ENCODE measurements at regions not wholly inside any gene's neighbourhood (a gene's known extent, or its start where the extent isn't known, plus 50 kb on each side); places are given as distances from the start of the nearest gene placed in this dataset.

- DNase-seq (ENCODE audit: low read depth in 4 of 4, low spot score in 2 of 4): no peak
These were observed 75.8 kb upstream of the NRP1 start for GRCh38 chr10:33410096-33410859.

GRCh38 chr10:33406596-33406995 lies 72.1 kb upstream of the NRP1 start:
- DNase-seq (ENCODE audit: low read depth in 4 of 4, low spot score in 2 of 4): no peak

DNA sequence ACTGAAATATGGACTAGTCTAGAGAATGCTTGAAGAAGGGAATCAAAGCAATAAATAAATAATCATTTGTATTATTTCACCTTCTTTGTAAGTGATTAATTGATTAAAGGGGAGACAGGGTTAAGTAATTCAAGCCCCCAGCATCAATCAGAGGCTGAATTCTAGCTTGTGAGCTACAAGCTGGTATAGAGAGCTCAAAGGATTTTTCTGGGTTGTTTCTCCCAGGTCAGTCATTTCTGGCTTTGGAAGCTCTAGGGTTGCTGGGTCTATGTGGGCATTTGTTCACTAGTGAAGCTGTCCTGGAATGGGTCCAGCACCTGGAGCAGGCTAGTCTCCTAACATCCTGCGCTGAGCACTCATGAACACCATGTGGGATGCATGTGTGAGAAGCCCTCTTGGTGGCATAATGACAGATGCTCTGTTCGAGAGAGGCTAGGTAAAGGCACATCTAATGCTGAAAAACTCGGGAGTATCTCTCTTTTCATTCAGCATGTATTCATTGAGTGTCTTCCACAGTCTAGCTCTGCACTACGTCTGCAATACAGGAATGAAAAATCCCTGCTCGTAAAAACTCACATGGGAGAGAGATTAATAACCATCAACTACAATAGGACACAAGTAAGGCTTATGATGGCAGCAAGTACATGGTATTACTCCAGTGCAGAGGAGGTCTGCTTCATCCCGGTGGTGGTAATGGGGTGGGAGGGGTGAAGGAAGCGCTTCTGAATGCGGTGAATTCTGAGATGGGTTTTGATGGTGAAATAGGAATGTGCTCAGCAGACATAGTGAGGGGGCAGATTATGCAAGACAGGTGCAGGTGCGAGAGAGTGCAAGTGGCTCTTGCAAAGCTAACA lies 68.0 kb upstream of the NRP1 start:
- no peak for DNase-seq (ENCODE audit: low read depth in 4 of 4, low spot score in 2 of 4)

DNA sequence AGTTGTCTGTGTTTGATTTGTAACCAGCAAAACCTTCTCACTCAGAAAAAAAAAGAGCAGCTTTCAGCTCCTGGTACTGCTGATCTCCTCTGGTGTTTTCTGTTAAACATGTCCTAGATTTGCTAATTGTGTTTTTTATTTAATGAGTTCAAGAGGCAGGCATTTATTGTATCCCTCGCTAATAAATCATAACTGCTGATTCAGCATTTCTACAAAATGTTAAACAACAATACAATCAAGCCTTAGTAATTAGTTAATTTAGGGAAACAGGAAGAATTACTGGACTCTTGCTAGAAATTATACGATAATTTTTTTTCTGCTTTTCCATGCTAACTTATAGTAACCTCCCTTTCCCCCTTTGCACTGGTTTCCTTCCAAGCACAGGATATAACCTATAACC lies 66.8 kb upstream of the NRP1 start:
- DNase-seq (ENCODE audit: low read depth in 4 of 4, low spot score in 2 of 4): no peak

DNA sequence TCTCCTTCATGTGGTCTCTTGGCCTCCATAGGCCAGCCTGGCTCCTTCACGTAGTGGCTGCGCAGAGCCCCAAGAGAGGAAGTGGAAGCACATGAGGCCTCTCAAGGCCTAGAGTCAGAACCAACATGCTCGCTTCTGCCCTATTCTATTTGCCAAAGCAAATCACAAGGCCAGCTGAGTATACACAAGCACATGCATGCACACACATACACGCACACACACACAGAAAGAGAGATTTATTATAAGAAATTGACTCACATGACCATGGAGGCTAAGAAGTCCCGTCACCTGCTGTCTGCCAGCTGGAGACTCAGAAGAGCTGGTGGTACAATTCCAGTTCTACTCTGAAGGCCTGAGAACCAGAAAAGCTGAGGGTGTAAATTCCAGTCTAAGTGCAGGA lies 64.3 kb upstream of the NRP1 start:
- DNase-seq (ENCODE audit: low read depth in 4 of 4, low spot score in 2 of 4): no peak

GRCh38 chr10:33396938-33397337 lies 62.5 kb upstream of the NRP1 start:
- no peak for DNase-seq (ENCODE audit: low read depth in 4 of 4, low spot score in 2 of 4)

GRCh38 chr10:33396279-33396678 lies 61.8 kb upstream of the NRP1 start:
- DNase-seq (ENCODE audit: low read depth in 4 of 4, low spot score in 2 of 4): no peak

DNA sequence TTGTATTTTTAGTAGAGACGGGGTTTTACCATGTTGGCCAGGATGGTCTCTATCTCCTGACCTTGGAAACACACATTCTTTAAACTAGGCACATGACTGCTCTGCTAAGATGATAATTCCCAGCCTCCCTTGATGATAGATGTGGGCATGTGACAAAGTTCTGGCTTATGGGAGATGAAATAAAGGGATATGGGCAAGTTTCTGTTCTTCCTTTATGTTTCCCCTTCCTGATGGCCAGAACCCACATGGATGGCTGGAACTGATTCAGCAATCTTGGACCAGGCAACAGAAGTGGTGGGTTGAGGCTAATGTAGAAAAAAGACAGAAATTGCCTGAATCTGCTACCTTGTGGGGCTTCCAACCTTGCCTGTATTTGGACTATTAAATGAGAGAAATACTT lies 60.7 kb upstream of the NRP1 start:
- DNase-seq (ENCODE audit: low read depth in 4 of 4, low spot score in 2 of 4): no peak

GRCh38 chr10:33392706-33393105 lies 58.2 kb upstream of the NRP1 start:
- DNase-seq (ENCODE audit: low read depth in 4 of 4, low spot score in 2 of 4): no peak

DNA sequence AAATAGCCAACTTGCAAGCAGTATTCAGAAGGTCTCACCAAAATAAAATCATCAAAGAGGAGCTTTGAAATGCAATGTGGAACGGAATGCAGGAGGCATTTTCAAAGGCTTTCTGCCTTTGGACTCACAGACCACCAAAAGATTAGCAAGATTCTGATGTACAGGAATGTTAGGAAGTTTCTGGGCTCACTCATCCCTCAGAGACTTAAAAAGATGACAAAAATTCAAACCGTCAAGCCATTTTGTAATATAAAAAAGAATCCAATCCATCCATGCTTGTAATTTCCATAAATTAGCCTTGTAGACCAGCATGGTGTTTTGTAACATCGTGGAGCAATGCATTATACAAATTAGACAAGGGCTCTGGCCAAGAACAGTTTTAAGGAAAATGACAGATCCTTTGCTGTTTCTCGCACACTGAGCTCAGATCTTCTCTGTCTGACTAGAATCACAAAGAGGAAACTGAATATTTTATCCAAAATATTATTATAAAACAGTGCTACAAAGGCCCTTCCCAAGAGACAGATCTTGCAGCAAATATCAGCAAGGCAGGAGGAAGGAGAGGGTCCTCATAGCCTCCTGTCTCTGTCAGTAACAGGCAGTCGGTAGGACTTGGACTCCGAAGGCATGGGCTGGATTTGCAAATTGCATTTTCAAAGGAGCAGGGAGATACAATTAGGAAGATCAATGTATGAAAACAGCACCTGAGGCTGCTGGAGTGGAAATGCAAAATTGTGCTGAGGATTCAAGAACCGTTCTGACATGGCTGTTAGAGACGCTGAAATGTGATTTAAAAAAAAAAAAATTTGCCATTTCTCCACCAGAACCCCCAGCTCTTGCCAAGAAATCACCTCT lies 57.4 kb upstream of the NRP1 start:
- DNase-seq (ENCODE audit: low read depth in 4 of 4, low spot score in 2 of 4): no peak

GRCh38 chr10:33390046-33390445 lies 55.6 kb upstream of the NRP1 start:
- no peak for DNase-seq (ENCODE audit: low read depth in 4 of 4, low spot score in 2 of 4)

DNA sequence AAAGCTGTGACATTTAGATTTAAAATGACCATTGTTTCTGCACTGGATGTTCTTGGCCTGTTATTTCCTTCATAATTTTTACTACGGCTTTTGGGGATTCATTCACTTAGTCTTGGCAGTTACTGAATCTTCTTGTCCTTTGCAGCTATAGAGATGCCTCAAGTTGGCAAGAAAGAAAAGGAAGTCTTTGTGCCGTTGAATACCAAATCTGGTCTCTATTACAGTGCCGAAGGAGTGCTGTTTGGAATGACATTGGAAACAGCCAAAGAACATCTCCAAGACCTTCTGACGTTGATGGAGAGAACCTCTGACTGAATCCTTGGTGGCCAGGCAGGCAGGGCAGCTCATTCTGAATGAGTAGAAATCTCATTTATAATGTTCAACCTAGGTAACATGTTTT lies 54.3 kb upstream of the NRP1 start:
- no peak for DNase-seq (ENCODE audit: low read depth in 4 of 4, low spot score in 2 of 4)

DNA sequence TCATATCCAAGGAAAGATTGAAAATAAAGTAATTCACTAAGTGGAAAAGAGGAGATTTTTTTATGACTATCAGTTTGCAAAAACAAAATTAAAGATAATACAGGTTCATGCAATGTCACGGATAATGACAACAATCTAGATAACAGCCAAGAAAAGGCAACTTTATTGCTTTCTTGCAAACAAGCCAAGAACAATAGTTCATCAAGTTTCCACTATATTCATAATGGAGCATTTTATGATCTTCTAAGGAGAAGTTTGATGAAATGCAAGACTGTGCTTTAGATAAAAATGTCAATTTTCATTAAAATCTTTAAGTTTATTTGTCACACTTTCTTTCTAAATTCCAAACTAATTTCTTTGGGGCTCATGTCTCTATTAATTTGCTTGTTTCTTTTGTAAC lies 53.9 kb upstream of the NRP1 start:
- no peak for DNase-seq (ENCODE audit: low read depth in 4 of 4, low spot score in 2 of 4)

GRCh38 chr10:33387720-33388119 lies 53.3 kb upstream of the NRP1 start:
- no peak for DNase-seq (ENCODE audit: low read depth in 4 of 4, low spot score in 2 of 4)

DNA sequence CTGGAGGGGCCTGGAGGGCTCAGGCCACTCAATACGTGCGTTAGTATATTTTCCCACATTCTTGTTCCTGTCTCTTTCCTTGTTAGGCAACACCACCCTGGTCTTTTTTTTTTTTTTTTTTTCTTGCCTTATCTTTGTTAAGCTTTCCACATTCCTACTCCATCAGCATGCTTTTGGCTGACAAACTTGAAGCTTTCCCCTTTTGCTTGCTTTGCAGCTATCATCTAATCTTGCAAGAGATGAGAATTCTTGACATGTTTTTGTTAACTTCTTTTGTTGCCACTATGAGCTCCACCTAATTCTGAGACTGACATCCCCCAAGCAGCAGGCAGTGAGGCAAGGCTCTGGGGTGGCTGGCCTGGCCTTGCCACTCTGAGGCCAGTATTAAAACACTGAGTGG lies 52.5 kb upstream of the NRP1 start:
- DNase-seq (ENCODE audit: low read depth in 4 of 4, low spot score in 2 of 4): no peak

GRCh38 chr10:33385686-33386085 lies 51.2 kb upstream of the NRP1 start:
- no peak for DNase-seq (ENCODE audit: low read depth in 4 of 4, low spot score in 2 of 4)

DNA sequence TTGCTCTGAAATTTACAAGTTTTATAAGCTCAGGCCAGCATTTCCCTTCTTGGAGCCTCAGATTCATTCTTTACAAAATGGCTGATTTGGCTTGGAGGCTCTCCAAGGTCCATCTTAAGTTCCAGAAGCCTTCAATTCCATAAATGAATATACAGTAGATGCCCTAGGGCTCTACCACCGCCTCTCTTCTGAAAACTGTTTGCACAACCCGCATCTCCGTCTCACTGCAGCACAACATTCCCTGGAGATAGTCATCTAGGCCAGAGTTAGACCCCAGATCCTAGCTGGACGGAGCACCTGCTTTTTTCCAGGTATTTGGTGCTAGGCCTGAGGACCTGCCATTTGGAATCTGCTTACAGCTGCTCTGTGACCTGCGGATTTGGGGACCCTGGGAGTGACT lies 50.5 kb upstream of the NRP1 start:
- no peak for DNase-seq (ENCODE audit: low read depth in 4 of 4, low spot score in 2 of 4)

Data from left renal cortex interstitium (tissue), 4 donors.